HEK293 (cell line): ENCODE measurements at regions not wholly inside any gene's neighbourhood (a gene's known extent, or its start where the extent isn't known, plus 50 kb on each side); places are given as distances from the start of the nearest gene placed in this dataset.

Source experiments
- CTCF ChIP-seq: fragments of 450-650 bp; formaldehyde crosslinking; IDR thresholded peaks from 2 replicates; pipeline ENCODE4 v1.5.1; 2016; ENCODE audit warnings: missing biosample characterization, missing genetic modification characterization
- MZF1 ChIP-seq: fragments of 450-650 bp; formaldehyde crosslinking; IDR thresholded peaks from 2 replicates; pipeline ENCODE4 v1.5.1; 2017; ENCODE audit warnings: missing biosample characterization, missing genetic modification characterization, borderline replicate concordance
- OVOL3 ChIP-seq: fragments of 450-650 bp; formaldehyde crosslinking; IDR thresholded peaks from 2 replicates; pipeline ENCODE4 v1.5.1; 2016; ENCODE audit warnings: missing biosample characterization, missing genetic modification characterization
- PRDM10 ChIP-seq: fragments of 450-650 bp; formaldehyde crosslinking; IDR thresholded peaks from 2 replicates; pipeline ENCODE4 v1.5.1; 2016; ENCODE audit warnings: missing biosample characterization, missing genetic modification characterization
- ZBTB7A ChIP-seq: fragments of 450-650 bp; formaldehyde crosslinking; IDR thresholded peaks from 2 replicates; pipeline ENCODE4 v1.5.1; 2016; ENCODE audit warnings: low read depth, missing biosample characterization, missing genetic modification characterization
- ZBTB8A ChIP-seq: fragments of 450-650 bp; formaldehyde crosslinking; IDR thresholded peaks from 2 replicates; pipeline ENCODE4 v1.5.1; 2016; ENCODE audit warnings: missing biosample characterization, missing genetic modification characterization
- ZNF223 ChIP-seq: fragments of 450-650 bp; formaldehyde crosslinking; IDR thresholded peaks from 2 replicates; pipeline ENCODE4 v1.5.1; 2016; ENCODE audit warnings: missing biosample characterization, missing genetic modification characterization
- ZNF341 ChIP-seq: fragments of 450-650 bp; formaldehyde crosslinking; IDR thresholded peaks from 2 replicates; pipeline ENCODE4; 2016; ENCODE audit warnings: low read depth, missing biosample characterization, missing genetic modification characterization
- ZNF416 ChIP-seq: fragments of 450-650 bp; formaldehyde crosslinking; IDR thresholded peaks from 2 replicates; pipeline ENCODE4 v1.5.1; 2016; ENCODE audit warnings: missing biosample characterization, missing genetic modification characterization
- ZNF670 ChIP-seq: fragments of 450-650 bp; formaldehyde crosslinking; IDR thresholded peaks from 2 replicates; pipeline ENCODE4 v1.5.1; 2016; ENCODE audit warnings: missing biosample characterization, missing genetic modification characterization, low read depth
- ZNF677 ChIP-seq: fragments of 450-650 bp; IDR thresholded peaks from 2 replicates; pipeline ENCODE4 v1.5.0; 2018; ENCODE audit warnings: missing biosample characterization, mild to moderate bottlenecking, missing genetic modification characterization, moderate library complexity
- ZXDB ChIP-seq: fragments of 450-650 bp; formaldehyde crosslinking; IDR thresholded peaks from 2 replicates; pipeline ENCODE4 v1.5.1; 2016; ENCODE audit warnings: missing biosample characterization, missing genetic modification characterization
- TF ChIP-seq, protein P1 (sequence below): fragments of 450-650 bp; formaldehyde crosslinking; IDR thresholded peaks from 2 replicates; pipeline ENCODE4 v1.5.1; 2016; ENCODE audit warnings: missing biosample characterization, missing genetic modification characterization, borderline replicate concordance
- TF ChIP-seq, protein P2 (sequence below): fragments of 450-650 bp; formaldehyde crosslinking; IDR thresholded peaks from 2 replicates; pipeline ENCODE4 v1.5.1; 2016; ENCODE audit warnings: missing biosample characterization, missing genetic modification characterization

DNA sequence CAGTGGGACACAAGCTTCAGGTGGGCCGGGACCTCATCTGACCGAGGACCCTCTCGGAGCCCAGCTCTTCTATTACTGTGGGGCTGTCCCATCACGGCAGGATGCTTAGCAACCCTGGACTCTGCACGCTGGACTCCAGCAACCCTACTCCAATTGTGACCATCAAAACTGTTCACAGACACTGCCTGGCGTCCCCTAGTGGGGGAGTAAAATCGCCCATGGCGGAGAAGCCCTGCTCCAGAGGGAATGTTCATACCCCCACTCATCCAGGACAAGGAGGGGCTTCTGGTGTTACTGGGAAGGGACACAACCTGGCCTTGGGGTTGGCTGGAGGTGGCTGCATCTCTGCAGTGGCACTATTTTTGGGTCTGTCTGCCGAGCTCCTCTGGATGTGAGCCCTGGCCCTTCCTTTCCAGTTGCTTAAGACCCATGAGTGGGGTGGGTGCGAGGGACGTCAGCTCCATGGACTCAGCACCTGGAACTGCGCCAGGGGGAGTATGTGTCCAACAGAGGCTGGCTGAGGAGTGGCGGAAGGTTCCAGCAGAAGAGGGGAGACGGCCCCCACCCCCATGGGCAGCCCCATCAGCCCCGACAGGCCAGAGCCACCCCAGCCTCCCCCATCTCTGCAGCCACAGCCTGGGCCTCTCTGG is 103.8 kb downstream of the RFLNA start:
- TF ChIP-seq CTCF (tag by site-specific recombination) (no peak), ZNF416 (no peak), OVOL3 (tag by site-specific recombination) (no peak), ZXDB (tag by site-specific recombination) (no peak), ZNF670 (no peak), ZBTB8A (no peak), PRDM10 (tag by site-specific recombination) (no peak), ZNF341 (tag by site-specific recombination) (no peak), ZNF223 (tag by site-specific recombination) (no peak), ZBTB7A (tag by site-specific recombination) (no peak), MZF1 (tag by site-specific recombination) (no peak), ZNF677 (no peak)
- TF ChIP-seq, protein P1, sequence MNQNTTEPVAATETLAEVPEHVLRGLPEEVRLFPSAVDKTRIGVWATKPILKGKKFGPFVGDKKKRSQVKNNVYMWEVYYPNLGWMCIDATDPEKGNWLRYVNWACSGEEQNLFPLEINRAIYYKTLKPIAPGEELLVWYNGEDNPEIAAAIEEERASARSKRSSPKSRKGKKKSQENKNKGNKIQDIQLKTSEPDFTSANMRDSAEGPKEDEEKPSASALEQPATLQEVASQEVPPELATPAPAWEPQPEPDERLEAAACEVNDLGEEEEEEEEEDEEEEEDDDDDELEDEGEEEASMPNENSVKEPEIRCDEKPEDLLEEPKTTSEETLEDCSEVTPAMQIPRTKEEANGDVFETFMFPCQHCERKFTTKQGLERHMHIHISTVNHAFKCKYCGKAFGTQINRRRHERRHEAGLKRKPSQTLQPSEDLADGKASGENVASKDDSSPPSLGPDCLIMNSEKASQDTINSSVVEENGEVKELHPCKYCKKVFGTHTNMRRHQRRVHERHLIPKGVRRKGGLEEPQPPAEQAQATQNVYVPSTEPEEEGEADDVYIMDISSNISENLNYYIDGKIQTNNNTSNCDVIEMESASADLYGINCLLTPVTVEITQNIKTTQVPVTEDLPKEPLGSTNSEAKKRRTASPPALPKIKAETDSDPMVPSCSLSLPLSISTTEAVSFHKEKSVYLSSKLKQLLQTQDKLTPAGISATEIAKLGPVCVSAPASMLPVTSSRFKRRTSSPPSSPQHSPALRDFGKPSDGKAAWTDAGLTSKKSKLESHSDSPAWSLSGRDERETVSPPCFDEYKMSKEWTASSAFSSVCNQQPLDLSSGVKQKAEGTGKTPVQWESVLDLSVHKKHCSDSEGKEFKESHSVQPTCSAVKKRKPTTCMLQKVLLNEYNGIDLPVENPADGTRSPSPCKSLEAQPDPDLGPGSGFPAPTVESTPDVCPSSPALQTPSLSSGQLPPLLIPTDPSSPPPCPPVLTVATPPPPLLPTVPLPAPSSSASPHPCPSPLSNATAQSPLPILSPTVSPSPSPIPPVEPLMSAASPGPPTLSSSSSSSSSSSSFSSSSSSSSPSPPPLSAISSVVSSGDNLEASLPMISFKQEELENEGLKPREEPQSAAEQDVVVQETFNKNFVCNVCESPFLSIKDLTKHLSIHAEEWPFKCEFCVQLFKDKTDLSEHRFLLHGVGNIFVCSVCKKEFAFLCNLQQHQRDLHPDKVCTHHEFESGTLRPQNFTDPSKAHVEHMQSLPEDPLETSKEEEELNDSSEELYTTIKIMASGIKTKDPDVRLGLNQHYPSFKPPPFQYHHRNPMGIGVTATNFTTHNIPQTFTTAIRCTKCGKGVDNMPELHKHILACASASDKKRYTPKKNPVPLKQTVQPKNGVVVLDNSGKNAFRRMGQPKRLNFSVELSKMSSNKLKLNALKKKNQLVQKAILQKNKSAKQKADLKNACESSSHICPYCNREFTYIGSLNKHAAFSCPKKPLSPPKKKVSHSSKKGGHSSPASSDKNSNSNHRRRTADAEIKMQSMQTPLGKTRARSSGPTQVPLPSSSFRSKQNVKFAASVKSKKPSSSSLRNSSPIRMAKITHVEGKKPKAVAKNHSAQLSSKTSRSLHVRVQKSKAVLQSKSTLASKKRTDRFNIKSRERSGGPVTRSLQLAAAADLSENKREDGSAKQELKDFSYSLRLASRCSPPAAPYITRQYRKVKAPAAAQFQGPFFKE: no peak
- TF ChIP-seq, protein P2, sequence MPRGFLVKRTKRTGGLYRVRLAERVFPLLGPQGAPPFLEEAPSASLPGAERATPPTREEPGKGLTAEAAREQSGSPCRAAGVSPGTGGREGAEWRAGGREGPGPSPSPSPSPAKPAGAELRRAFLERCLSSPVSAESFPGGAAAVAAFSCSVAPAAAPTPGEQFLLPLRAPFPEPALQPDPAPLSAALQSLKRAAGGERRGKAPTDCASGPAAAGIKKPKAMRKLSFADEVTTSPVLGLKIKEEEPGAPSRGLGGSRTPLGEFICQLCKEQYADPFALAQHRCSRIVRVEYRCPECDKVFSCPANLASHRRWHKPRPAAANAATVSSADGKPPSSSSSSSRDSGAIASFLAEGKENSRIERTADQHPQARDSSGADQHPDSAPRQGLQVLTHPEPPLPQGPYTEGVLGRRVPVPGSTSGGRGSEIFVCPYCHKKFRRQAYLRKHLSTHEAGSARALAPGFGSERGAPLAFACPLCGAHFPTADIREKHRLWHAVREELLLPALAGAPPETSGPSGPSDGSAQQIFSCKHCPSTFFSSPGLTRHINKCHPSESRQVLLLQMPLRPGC (tag by site-specific recombination): no peak
